ENCODE measurements at regions not wholly inside any gene's neighbourhood (a gene's known extent, or its start where the extent isn't known, plus 50 kb on each side); places are given as distances from the start of the nearest gene placed in this dataset.

DNA sequence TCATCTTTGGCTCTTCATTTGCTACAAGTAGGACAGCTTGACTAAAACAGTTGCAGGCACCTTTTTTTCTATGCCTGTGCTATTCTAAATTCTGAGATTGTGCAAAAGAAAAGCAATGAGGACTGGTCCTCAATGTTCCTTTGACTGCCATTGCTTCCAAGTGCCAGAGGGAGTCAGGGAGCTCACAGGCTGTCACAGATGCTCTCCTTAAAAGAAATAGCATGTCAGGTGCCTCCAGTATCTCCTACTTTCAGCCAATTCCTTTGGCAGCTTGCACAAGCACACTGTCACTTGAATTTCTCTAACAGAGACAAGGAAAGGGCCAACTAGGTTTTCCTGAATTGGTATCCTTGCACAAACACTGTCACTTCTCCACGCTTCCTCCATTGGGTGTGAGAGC is 228.2 kb downstream of the ADGRA3 start:
- no peak for TF ChIP-seq POLR2A (IDR thresholded peaks at IDR 0.05)
- TF ChIP-seq EP300 (IDR thresholded peaks at IDR 0.05) = no peak
- TF ChIP-seq, protein P1, sequence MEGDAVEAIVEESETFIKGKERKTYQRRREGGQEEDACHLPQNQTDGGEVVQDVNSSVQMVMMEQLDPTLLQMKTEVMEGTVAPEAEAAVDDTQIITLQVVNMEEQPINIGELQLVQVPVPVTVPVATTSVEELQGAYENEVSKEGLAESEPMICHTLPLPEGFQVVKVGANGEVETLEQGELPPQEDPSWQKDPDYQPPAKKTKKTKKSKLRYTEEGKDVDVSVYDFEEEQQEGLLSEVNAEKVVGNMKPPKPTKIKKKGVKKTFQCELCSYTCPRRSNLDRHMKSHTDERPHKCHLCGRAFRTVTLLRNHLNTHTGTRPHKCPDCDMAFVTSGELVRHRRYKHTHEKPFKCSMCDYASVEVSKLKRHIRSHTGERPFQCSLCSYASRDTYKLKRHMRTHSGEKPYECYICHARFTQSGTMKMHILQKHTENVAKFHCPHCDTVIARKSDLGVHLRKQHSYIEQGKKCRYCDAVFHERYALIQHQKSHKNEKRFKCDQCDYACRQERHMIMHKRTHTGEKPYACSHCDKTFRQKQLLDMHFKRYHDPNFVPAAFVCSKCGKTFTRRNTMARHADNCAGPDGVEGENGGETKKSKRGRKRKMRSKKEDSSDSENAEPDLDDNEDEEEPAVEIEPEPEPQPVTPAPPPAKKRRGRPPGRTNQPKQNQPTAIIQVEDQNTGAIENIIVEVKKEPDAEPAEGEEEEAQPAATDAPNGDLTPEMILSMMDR (IDR thresholded peaks at IDR 0.05) = no peak
- TF ChIP-seq POLR2AphosphoS5 (IDR thresholded peaks at IDR 0.05) = no peak
- H3K4me1 ChIP-seq = no peaks in the 10 kb centered on the region
- WGBS, 2 donors = 62 to 69% methylated on average over 1 of the region's 1 CpG
- no peak overlapping the region for H3K4me3 ChIP-seq
- no peaks in the 10 kb centered on the region for H3K36me3 ChIP-seq
- no peak for DNase-seq
- no peak overlapping the region for H3K27ac ChIP-seq
- peaks cover 0 to 5% (median 0%) of the 10 kb centered on the region in 4 donors for H3K9me3 ChIP-seq
- no peak for ATAC-seq (ENCODE audit: low FRiP score in 2 of 2)
- no peaks in the 10 kb centered on the region for H3K27me3 ChIP-seq

DNA sequence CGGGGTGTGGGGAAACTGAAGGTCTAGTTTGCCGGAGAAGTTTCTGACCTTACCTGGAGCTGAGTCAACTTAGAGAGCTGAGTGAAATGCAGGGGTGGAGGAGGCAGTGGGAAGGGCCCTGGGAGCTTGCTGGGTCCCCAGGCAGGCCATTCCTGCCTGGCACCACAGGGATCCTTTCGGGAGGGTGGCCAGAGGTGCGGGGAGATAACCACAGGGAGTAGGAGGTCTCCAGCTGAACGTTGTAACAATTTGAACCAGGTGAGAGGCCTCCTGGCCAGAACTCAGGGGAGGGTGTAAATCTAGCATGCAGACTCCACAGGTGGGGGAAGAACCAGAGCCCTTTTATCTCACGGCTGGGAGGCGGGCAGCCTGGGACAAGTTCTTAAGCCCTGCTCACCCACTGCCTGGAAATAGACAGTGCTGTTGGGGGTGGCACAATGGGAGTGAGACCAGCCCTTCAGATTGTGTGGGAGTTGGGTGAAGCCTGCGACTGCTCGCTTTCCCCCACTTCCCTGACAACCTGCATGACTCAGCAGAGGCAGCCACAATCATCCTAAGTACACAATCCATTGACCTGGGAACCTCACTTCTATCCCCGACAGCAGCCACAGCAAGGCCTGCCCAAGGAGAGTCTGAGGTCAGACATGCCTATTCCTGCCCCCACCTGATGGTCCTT is 247.4 kb downstream of the ADGRA3 start:
- no peak for DNase-seq
- no peak overlapping the region for H3K4me3 ChIP-seq
- no peaks in the 10 kb centered on the region for H3K36me3 ChIP-seq
- 64 to 77% methylated on average over 7 to 10 of the region's 10 CpGs for WGBS, 2 donors
- ATAC-seq (ENCODE audit: low FRiP score in 2 of 2) = no peak
- no peaks in the 10 kb centered on the region for H3K27me3 ChIP-seq
- H3K4me1 ChIP-seq = no peaks in the 10 kb centered on the region
- no peak for TF ChIP-seq EP300 (IDR thresholded peaks at IDR 0.05)
- TF ChIP-seq, protein P1 (IDR thresholded peaks at IDR 0.05) = no peak
- TF ChIP-seq POLR2AphosphoS5 (IDR thresholded peaks at IDR 0.05) = no peak
- H3K27ac ChIP-seq = no peak overlapping the region
- peaks cover 0 to 5% (median 0%) of the 10 kb centered on the region in 4 donors for H3K9me3 ChIP-seq

DNA sequence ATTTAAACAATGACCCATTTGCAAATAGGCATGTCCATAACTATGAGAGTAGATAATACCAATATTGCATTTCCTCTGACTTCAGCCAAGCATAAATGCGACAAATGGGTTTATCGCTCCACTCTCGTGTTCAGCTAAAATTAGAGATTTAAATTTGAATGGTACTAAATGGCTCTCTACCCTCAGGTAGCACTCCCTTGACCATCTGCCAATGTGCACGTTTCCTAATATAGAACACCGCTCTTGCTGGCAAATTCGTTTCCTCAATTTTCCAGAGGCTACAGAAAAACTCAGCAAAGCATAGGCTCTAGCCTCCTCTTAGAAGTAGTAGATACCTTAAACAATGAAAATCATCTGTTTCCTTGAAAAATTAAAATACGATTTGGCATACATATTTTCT is 251.6 kb downstream of the ADGRA3 start:
- no peak overlapping the region for H3K4me3 ChIP-seq
- DNase-seq = no peak
- H3K36me3 ChIP-seq = no peaks in the 10 kb centered on the region
- H3K9me3 ChIP-seq = peaks cover 0 to 5% (median 0%) of the 10 kb centered on the region in 4 donors
- no peaks in the 10 kb centered on the region for H3K27me3 ChIP-seq
- H3K4me1 ChIP-seq = no peaks in the 10 kb centered on the region
- WGBS, 2 donors = 91% methylated on average over 7 of the region's 7 CpGs
- no peak overlapping the region for H3K27ac ChIP-seq
- no peak for TF ChIP-seq EP300 (IDR thresholded peaks at IDR 0.05)
- no peak for TF ChIP-seq POLR2AphosphoS5 (IDR thresholded peaks at IDR 0.05)
- ATAC-seq (ENCODE audit: low FRiP score in 2 of 2) = no peak

DNA sequence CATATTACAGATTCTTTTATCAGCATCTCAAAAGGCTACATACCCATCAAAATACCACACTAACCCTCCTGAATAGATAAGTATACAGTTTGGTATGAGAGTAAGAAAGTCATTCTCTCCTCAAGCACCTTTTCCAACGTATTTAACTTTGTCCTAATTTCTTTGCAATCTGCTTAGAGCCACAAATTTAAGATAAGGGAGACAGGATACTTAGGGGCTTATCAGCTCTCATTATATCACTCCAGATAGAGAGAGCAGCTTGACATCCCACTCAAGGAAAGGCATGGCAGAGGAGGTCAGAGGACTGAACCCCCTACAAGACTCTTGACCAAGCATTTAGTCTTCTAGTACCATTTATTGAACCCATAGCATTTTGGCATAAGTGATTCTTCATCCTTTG is 262.4 kb downstream of the ADGRA3 start:
- Histone ChIP-seq H3K4me1 (no peaks in the 10 kb centered on the region), H3K4me3 (no peak overlapping the region), H3K9me3 (no peaks in the 10 kb centered on the region), H3K36me3 (no peaks in the 10 kb centered on the region), H3K27me3 (no peaks in the 10 kb centered on the region), H3K27ac (no peak overlapping the region)
- no peak for ATAC-seq (ENCODE audit: low FRiP score in 2 of 2)
- 19 to 30% methylated on average over 1 of the region's 1 CpG for WGBS, 2 donors
- no peak for TF ChIP-seq POLR2A (IDR thresholded peaks at IDR 0.05)
- TF ChIP-seq, protein P1 (IDR thresholded peaks at IDR 0.05) = no peak
- no peak for TF ChIP-seq POLR2AphosphoS5 (IDR thresholded peaks at IDR 0.05)
- no peak for TF ChIP-seq EP300 (IDR thresholded peaks at IDR 0.05)
- DNase-seq = no peak

DNA sequence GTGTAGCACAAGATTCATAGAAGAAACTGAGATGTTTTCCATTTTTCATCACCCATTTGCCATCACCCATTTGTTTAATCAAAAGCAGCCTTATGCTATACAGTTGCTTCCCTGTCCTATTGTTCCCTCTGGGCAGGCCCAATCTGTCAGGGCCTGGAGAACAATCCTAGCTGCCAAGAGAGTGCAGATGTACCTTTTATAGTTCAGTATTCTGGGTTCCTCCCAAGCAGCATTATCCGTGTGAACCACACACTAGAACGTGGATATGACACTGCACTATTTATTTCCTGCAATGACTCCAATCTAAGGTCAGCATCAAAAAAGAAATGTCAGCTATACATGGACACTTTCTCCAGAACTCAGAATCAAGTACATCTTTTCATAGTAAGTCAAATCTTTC is 269.0 kb downstream of the ADGRA3 start:
- H3K4me3 ChIP-seq = no peak overlapping the region
- H3K4me1 ChIP-seq = no peaks in the 10 kb centered on the region
- no peaks in the 10 kb centered on the region for H3K27me3 ChIP-seq
- no peak overlapping the region for H3K27ac ChIP-seq
- H3K36me3 ChIP-seq = no peaks in the 10 kb centered on the region
- WGBS, 2 donors = 25 to 31% methylated on average over 2 of the region's 2 CpGs
- peaks cover 0 to 2% (median 1%) of the 10 kb centered on the region in 4 donors for H3K9me3 ChIP-seq
- DNase-seq = no peak
- ATAC-seq (ENCODE audit: low FRiP score in 2 of 2) = no peak
- TF ChIP-seq POLR2AphosphoS5 (IDR thresholded peaks at IDR 0.05) = no peak
- no peak for TF ChIP-seq EP300 (IDR thresholded peaks at IDR 0.05)
- TF ChIP-seq, protein P1 (IDR thresholded peaks at IDR 0.05) = no peak
- no peak for TF ChIP-seq POLR2A (IDR thresholded peaks at IDR 0.05)

All from upper lobe of left lung (tissue), 6 donors.